ENCODE measurements at regions not wholly inside any gene's neighbourhood (a gene's known extent, or its start where the extent isn't known, plus 50 kb on each side); places are given as distances from the start of the nearest gene placed in this dataset.

DNA sequence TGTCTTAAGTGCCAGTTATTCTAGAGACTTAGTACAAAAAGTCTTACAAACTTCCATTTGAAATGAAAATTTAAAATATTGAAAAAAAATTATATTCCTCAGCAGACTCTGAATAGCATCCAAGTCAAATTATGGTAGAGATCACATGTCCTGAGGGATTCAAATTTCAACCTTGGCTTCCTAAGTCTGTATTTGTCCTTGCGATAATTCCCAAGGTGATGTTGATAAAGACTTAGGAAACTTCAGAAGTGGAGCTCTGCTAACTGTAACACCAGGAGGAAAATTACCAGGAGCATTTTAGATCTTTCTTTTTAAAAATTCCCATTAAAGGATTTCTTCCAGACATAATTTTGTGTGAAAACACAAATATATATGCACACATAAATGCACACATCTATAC is 178.3 kb downstream of the IPO8 start (continued):
- TF ChIP-seq HOXA7 (CRISPR knock-in tag; IDR thresholded peaks at IDR 0.05) (no peak), RARB (CRISPR knock-in tag; IDR thresholded peaks at IDR 0.05) (no peak), RFX5 (IDR thresholded peaks at IDR 0.05) (no peak), RAD21 (conservative IDR thresholded peaks at IDR 0.05 in 1 of 2, IDR thresholded peaks at IDR 0.05 in 1 of 2) (no peak), GATA3 (IDR thresholded peaks at IDR 0.05; ENCODE audit: borderline replicate concordance) (no peak)

DNA sequence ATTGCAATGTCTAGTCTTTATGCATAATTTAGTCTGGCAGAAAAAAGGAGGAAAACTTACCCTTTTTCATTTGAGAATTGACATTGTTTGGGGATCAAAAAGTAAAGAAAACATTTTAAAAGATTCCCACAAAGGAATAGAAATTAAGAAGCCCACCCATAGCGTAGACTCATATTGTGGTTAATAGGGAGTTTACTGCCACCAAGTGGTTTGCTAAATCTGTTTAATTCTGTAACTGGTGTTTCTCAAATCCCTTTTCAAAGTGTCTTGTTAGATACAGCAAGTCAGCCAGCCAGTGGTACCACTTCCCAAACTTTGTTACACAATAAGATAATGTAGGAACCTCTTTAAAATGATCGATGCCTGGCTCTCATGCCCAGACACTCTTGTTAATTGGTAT is 180.3 kb downstream of the IPO8 start:
- ATAC-seq (no peak), FAIRE-seq (no peak), DNase-seq (ENCODE audit: low read depth in 1 of 2, low spot score in 1 of 2) (peak in 1 of 2 experiments; percentile 13)
- WGBS (ENCODE audit: missing lambda C conversion rate), result 12% methylated on average over 2 of the region's 2 CpGs
- no peaks in the 10 kb centered on the region for H3K9me3 ChIP-seq
- ChIA-PET POLR2A (no interaction called here), CTCF (no interaction called here)
- H3K4me3 ChIP-seq, result no peak overlapping the region
- H3K27ac ChIP-seq, result no peak overlapping the region
- TF ChIP-seq, protein P1, sequence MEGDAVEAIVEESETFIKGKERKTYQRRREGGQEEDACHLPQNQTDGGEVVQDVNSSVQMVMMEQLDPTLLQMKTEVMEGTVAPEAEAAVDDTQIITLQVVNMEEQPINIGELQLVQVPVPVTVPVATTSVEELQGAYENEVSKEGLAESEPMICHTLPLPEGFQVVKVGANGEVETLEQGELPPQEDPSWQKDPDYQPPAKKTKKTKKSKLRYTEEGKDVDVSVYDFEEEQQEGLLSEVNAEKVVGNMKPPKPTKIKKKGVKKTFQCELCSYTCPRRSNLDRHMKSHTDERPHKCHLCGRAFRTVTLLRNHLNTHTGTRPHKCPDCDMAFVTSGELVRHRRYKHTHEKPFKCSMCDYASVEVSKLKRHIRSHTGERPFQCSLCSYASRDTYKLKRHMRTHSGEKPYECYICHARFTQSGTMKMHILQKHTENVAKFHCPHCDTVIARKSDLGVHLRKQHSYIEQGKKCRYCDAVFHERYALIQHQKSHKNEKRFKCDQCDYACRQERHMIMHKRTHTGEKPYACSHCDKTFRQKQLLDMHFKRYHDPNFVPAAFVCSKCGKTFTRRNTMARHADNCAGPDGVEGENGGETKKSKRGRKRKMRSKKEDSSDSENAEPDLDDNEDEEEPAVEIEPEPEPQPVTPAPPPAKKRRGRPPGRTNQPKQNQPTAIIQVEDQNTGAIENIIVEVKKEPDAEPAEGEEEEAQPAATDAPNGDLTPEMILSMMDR (IDR thresholded peaks at IDR 0.05), result peak; percentile 32; the same call in 1 of the 3 replicates
- TF ChIP-seq FOXS1 (CRISPR knock-in tag; IDR thresholded peaks at IDR 0.05), result no peak
- TF ChIP-seq RAD21 (conservative IDR thresholded peaks at IDR 0.05 in 1 of 2, IDR thresholded peaks at IDR 0.05 in 1 of 2), result peak in 1 of 2 experiments; percentile 36; a peak in 3 of 5 replicates
- no peak for TF ChIP-seq ZSCAN20 (CRISPR knock-in tag; IDR thresholded peaks at IDR 0.05)
- no peak for TF ChIP-seq SMC3 (IDR thresholded peaks at IDR 0.05)
- TF ChIP-seq NR3C1 (IDR thresholded peaks at IDR 0.05), result no peak
- no peak for TF ChIP-seq RFX5 (IDR thresholded peaks at IDR 0.05)
- no peak for TF ChIP-seq NFE2L2 (conservative IDR thresholded peaks at IDR 0.05; ENCODE audit: low read length)
- TF ChIP-seq MAZ (IDR thresholded peaks at IDR 0.05; ENCODE audit: borderline replicate concordance, low read depth, low read length), result no peak
- no peak for TF ChIP-seq POLR2A (IDR thresholded peaks at IDR 0.05; ENCODE audit: low read length)
- no peak for TF ChIP-seq RNF2 (IDR thresholded peaks at IDR 0.05; ENCODE audit: borderline replicate concordance, low read depth)
- H3K4me1 ChIP-seq, result no peaks in the 10 kb centered on the region
- H3K4me2 ChIP-seq, result no peak overlapping the region

- 26% methylated on average over 5 of the region's 5 CpGs for whole genome bisulfite sequencing (ENCODE audit: missing lambda C conversion rate)
- no peak for TF ChIP-seq TFCP2L1 (CRISPR knock-in tag; IDR thresholded peaks at IDR 0.05)
- no peak for TF ChIP-seq ELK1 (IDR thresholded peaks at IDR 0.05; ENCODE audit: low read depth, low read length)
- TF ChIP-seq TP53 (CRISPR knock-in tag; IDR thresholded peaks at IDR 0.05), result no peak
- no peak for TF ChIP-seq RAD21 (conservative IDR thresholded peaks at IDR 0.05 in 1 of 2, IDR thresholded peaks at IDR 0.05 in 1 of 2)
- TF ChIP-seq FOSL2 (IDR thresholded peaks at IDR 0.05), result no peak
- TF ChIP-seq FOSL2 (CRISPR knock-in tag; IDR thresholded peaks at IDR 0.05), result no peak
- no peak for TF ChIP-seq ZSCAN20 (CRISPR knock-in tag; IDR thresholded peaks at IDR 0.05)
- ChIA-PET CTCF (no interaction called here), POLR2A (no interaction called here)
- no peak overlapping the region for H3K27ac ChIP-seq
- no peak overlapping the region for H3K4me2 ChIP-seq
- no peaks in the 10 kb centered on the region for H3K4me1 ChIP-seq
- DNase-seq (ENCODE audit: low read depth in 1 of 2, low spot score in 1 of 2) (no peak), FAIRE-seq (no peak), ATAC-seq (no peak)
- H3K4me3 ChIP-seq, result no peak overlapping the region
- no peaks in the 10 kb centered on the region for H3K9me3 ChIP-seq
Observed at GRCh38 chr12:30514666-30515065, 181.0 kb downstream of the IPO8 start.

- WGBS (ENCODE audit: missing lambda C conversion rate), result 56% methylated on average over 4 of the region's 4 CpGs
- POLR2A ChIA-PET, result no interaction called here
- TF ChIP-seq HEYL (CRISPR knock-in tag; IDR thresholded peaks at IDR 0.05), result no peak
- TF ChIP-seq, protein P2, sequence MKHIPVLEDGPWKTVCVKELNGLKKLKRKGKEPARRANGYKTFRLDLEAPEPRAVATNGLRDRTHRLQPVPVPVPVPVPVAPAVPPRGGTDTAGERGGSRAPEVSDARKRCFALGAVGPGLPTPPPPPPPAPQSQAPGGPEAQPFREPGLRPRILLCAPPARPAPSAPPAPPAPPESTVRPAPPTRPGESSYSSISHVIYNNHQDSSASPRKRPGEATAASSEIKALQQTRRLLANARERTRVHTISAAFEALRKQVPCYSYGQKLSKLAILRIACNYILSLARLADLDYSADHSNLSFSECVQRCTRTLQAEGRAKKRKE (CRISPR knock-in tag; IDR thresholded peaks at IDR 0.05; ENCODE audit: low read depth), result no peak
- TF ChIP-seq KDM1A (IDR thresholded peaks at IDR 0.05; ENCODE audit: low read depth), result no peak
- no peak for TF ChIP-seq ZNF302 (CRISPR knock-in tag; IDR thresholded peaks at IDR 0.05)
- no peak for TF ChIP-seq BHLHE40 (IDR thresholded peaks at IDR 0.05; ENCODE audit: low read depth, low read length)
- no peak for TF ChIP-seq REST (IDR thresholded peaks at IDR 0.05)
- no peak for TF ChIP-seq NFE2L2 (conservative IDR thresholded peaks at IDR 0.05; ENCODE audit: low read length)
- TF ChIP-seq RAD21 (conservative IDR thresholded peaks at IDR 0.05 in 1 of 2, IDR thresholded peaks at IDR 0.05 in 1 of 2), result no peak
Observed at GRCh38 chr12:30508205-30508967, 187.3 kb downstream of the IPO8 start.

More at GRCh38 chr12:30508205-30508967, 187.3 kb downstream of the IPO8 start:
- no peak for DNase-seq (ENCODE audit: low read depth in 1 of 2, low spot score in 1 of 2)
- no peaks in the 10 kb centered on the region for H3K9me3 ChIP-seq
- no peak overlapping the region for H3K27ac ChIP-seq
- H3K4me1 ChIP-seq, result no peaks in the 10 kb centered on the region
- H3K4me3 ChIP-seq, result no peak overlapping the region
- CTCF ChIA-PET, result interaction anchor here (0.5 to 1.3 kb wide), 2 partner anchors 299 to 989 kb away, joined by 3 read pairs; no protein-coding TSS in a partner anchor
- no peak for ATAC-seq
- H3K4me2 ChIP-seq, result no peak overlapping the region
- no peak for FAIRE-seq

All from A549 (cell line).